Prostate gland (tissue), 2 donors: ENCODE measurements at regions not wholly inside any gene's neighbourhood (a gene's known extent, or its start where the extent isn't known, plus 50 kb on each side); places are given as distances from the start of the nearest gene placed in this dataset.

Experiments used
- POLR2A ChIP-seq: fragments of 450-650 bp; IDR thresholded peaks from one replicate; pipeline ENCODE4 v1.6.1; 2016; ENCODE audit warnings: antibody characterized with exemption, mild to moderate bottlenecking
- POLR2AphosphoS5 ChIP-seq: sonication (generic); formaldehyde crosslinking; IDR thresholded peaks from one replicate; pipeline ENCODE4 v1.6.1; 2017; ENCODE audit warnings: antibody characterized with exemption
- TF ChIP-seq, protein P1 (sequence below), 4 experiments: fragments of 200-600 bp in 2 of 4; fragments of 450-650 bp in 2 of 4; sonication (generic) in 2 of 4; IDR thresholded peaks; 1 replicate in 3 of 4; 2 replicates in 1 of 4; pipeline ENCODE4 v1.5.1; 2016 to 2019; ENCODE audit warnings: antibody characterized with exemption in 4 of 4, mild to moderate bottlenecking in 2 of 4, moderate library complexity in 2 of 4

- TF ChIP-seq POLR2A (no peak), POLR2AphosphoS5 (no peak)
- TF ChIP-seq, protein P1, sequence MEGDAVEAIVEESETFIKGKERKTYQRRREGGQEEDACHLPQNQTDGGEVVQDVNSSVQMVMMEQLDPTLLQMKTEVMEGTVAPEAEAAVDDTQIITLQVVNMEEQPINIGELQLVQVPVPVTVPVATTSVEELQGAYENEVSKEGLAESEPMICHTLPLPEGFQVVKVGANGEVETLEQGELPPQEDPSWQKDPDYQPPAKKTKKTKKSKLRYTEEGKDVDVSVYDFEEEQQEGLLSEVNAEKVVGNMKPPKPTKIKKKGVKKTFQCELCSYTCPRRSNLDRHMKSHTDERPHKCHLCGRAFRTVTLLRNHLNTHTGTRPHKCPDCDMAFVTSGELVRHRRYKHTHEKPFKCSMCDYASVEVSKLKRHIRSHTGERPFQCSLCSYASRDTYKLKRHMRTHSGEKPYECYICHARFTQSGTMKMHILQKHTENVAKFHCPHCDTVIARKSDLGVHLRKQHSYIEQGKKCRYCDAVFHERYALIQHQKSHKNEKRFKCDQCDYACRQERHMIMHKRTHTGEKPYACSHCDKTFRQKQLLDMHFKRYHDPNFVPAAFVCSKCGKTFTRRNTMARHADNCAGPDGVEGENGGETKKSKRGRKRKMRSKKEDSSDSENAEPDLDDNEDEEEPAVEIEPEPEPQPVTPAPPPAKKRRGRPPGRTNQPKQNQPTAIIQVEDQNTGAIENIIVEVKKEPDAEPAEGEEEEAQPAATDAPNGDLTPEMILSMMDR (IDR thresholded peaks at IDR 0.05): no peak
Observed at GRCh38 chr1:97996880-97997279, 76.0 kb upstream of the DPYD start.
